ENCODE measurements at regions not wholly inside any gene's neighbourhood (a gene's known extent, or its start where the extent isn't known, plus 50 kb on each side); places are given as distances from the start of the nearest gene placed in this dataset.

GRCh38 chr17:77749321-77749751 is 209.2 kb upstream of the TNRC6C start:
- DNase-seq: no peak
- Histone ChIP-seq H3K36me3 (no peaks in the 10 kb centered on the region), H3K4me3 (no peak overlapping the region), H3K9me3 (no peaks in the 10 kb centered on the region), H3K27ac (no peak overlapping the region), H3K4me1 (ENCODE audit: insufficient read depth) (no peaks in the 10 kb centered on the region), H3K27me3 (no peaks in the 10 kb centered on the region)
- WGBS, 3 donors: 63 to 78% (median 69%) methylated on average over 6 of the region's 6 CpGs
- intact Hi-C loops (cut with DNase I): no loop called here
- TF ChIP-seq EP300 (IDR thresholded peaks at IDR 0.05) (no peak), POLR2A (IDR thresholded peaks at IDR 0.05) (no peak), CTCF (IDR thresholded peaks at IDR 0.05) (no peak)

GRCh38 chr17:77749989-77750388 is 208.5 kb upstream of the TNRC6C start:
- DNase-seq: no peak

GRCh38 chr17:77750427-77751043 is 208.0 kb upstream of the TNRC6C start:
- intact Hi-C loops (cut with DNase I): no loop called here
- no peak for DNase-seq
- TF ChIP-seq CTCF (IDR thresholded peaks at IDR 0.05) (no peak), EP300 (IDR thresholded peaks at IDR 0.05) (no peak), POLR2A (IDR thresholded peaks at IDR 0.05) (no peak)
- Histone ChIP-seq H3K9me3 (no peaks in the 10 kb centered on the region), H3K4me3 (no peak overlapping the region), H3K27ac (no peak overlapping the region), H3K4me1 (ENCODE audit: insufficient read depth) (no peaks in the 10 kb centered on the region), H3K27me3 (no peaks in the 10 kb centered on the region), H3K36me3 (no peaks in the 10 kb centered on the region)
- WGBS, 3 donors: 79 to 93% (median 88%) methylated on average over 5 of the region's 5 CpGs

More at GRCh38 chr17:77749989-77750388, 208.5 kb upstream of the TNRC6C start:
- H3K9me3 ChIP-seq: no peaks in the 10 kb centered on the region
- intact Hi-C loops (cut with DNase I): no loop called here
- H3K27me3 ChIP-seq: no peaks in the 10 kb centered on the region
- H3K4me1 ChIP-seq (ENCODE audit: insufficient read depth): no peaks in the 10 kb centered on the region
- no peak for TF ChIP-seq EP300 (IDR thresholded peaks at IDR 0.05)
- no peak for TF ChIP-seq POLR2A (IDR thresholded peaks at IDR 0.05)
- TF ChIP-seq CTCF (IDR thresholded peaks at IDR 0.05): no peak
- WGBS, 3 donors: 81 to 88% (median 87%) methylated on average over 7 of the region's 7 CpGs
- no peaks in the 10 kb centered on the region for H3K36me3 ChIP-seq
- H3K4me3 ChIP-seq: no peak overlapping the region
- H3K27ac ChIP-seq: no peak overlapping the region

- WGBS, 3 donors: 89 to 92% (median 90%) methylated on average over 8 of the region's 8 CpGs
- DNase-seq: no peak
- intact Hi-C loops (cut with DNase I): no loop called here
These were observed 205.3 kb upstream of the TNRC6C start for GRCh38 chr17:77753246-77753645.

More at GRCh38 chr17:77753246-77753645, 205.3 kb upstream of the TNRC6C start:
- no peaks in the 10 kb centered on the region for H3K27me3 ChIP-seq
- no peak for TF ChIP-seq CTCF (IDR thresholded peaks at IDR 0.05)
- TF ChIP-seq EP300 (IDR thresholded peaks at IDR 0.05): no peak
- TF ChIP-seq POLR2A (IDR thresholded peaks at IDR 0.05): no peak
- H3K27ac ChIP-seq: no peak overlapping the region
- H3K4me3 ChIP-seq: no peak overlapping the region
- H3K36me3 ChIP-seq: no peaks in the 10 kb centered on the region
- no peaks in the 10 kb centered on the region for H3K4me1 ChIP-seq (ENCODE audit: insufficient read depth)
- no peaks in the 10 kb centered on the region for H3K9me3 ChIP-seq
